Neural cell (in vitro differentiated cells): ENCODE measurements at regions not wholly inside any gene's neighbourhood (a gene's known extent, or its start where the extent isn't known, plus 50 kb on each side); places are given as distances from the start of the nearest gene placed in this dataset.

Source experiments
- CTCF ChIP-seq: fragments of 450-650 bp; IDR thresholded peaks from 2 replicates; pipeline ENCODE4 v1.5.1; 2014; ENCODE audit warnings: antibody characterized with exemption, mild to moderate bottlenecking, moderate library complexity; ENCODE audit not compliant: poor library complexity, severe bottlenecking
- EP300 ChIP-seq: fragments of 450-650 bp; conservative IDR thresholded peaks from 2 replicates; pipeline ENCODE4 v1.6.1; 2014; ENCODE audit warnings: antibody characterized with exemption, mild to moderate bottlenecking, moderate library complexity; ENCODE audit not compliant: poor library complexity, severe bottlenecking
- EZH2 ChIP-seq: fragments of 200-600, 300-800 bp; shearing (Covaris generic), sonication (generic); IDR thresholded peaks from 2 replicates; pipeline ENCODE4 v1.6.1; 2014; ENCODE audit warnings: antibody characterized with exemption, low read length, borderline replicate concordance, mild to moderate bottlenecking; ENCODE audit not compliant: insufficient read depth, poor library complexity, severe bottlenecking
- POLR2AphosphoS5 ChIP-seq: IDR thresholded peaks from 2 replicates; pipeline ENCODE4 v1.6.1; 2012
- RAD21 ChIP-seq: fragments of 450-650 bp; conservative IDR thresholded peaks from 2 replicates; pipeline ENCODE4 v1.6.1; 2014; ENCODE audit warnings: antibody characterized with exemption, mild to moderate bottlenecking, moderate library complexity
- REST ChIP-seq: IDR thresholded peaks from 2 replicates; pipeline ENCODE4 v1.6.1; 2012; ENCODE audit warnings: borderline replicate concordance
- TAF1 ChIP-seq: IDR thresholded peaks from 2 replicates; pipeline ENCODE4 v1.6.1; 2012; ENCODE audit warnings: low read depth

- no peak for TF ChIP-seq REST
- no peak for TF ChIP-seq EZH2
- no peak for TF ChIP-seq RAD21
- no peak for TF ChIP-seq EP300
- TF ChIP-seq POLR2AphosphoS5, result no peak
- no peak for TF ChIP-seq CTCF
- no peak for TF ChIP-seq TAF1
These were observed 227.5 kb upstream of the SOX11 start for GRCh38 chr2:5464657-5465056.
